ENCODE measurements at regions not wholly inside any gene's neighbourhood (a gene's known extent, or its start where the extent isn't known, plus 50 kb on each side); places are given as distances from the start of the nearest gene placed in this dataset.

DNA sequence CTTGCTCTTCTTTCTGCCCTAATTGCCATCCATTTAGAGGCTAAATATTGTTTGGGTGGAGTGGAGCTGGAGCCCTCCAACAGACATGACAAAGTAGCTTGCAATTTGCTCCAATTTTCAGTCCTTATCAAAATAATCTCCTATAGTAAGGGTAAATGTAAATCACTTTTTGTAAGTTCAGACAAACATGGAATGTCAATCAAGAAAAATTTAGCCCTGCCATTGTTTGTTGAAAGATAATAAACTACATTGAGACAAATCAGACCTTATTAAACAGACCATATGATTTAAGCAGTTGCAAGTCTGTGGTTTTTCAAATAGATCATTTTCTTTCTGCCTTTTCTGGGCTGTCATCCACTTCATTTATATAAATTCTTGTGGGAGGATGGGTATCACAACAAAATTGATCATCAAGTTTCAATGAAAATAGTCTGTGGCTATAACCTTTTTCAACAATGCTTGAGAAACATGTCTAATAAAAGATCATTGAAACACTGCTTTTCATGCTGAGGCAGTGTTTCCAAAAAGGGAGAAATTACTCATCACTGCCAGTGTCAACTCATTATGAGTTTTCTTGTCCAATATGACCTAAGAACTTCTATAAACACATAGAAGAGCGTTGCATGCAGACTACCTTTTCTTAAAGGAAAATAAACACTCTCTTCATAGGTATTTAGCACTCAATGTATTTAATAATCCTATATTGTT, 1152.0 kb upstream of the B3GALT2 start:
- no peak for DNase-seq
- Histone ChIP-seq H3K4me3 (no peak overlapping the region), H3K4me2 (no peak overlapping the region), H2AFZ (no peak overlapping the region), H4K20me1 (ENCODE audit: insufficient read depth) (no peaks in the 10 kb centered on the region), H3K27me3 (ENCODE audit: insufficient read depth, low read depth) (no peaks in the 10 kb centered on the region), H3F3A (ENCODE audit: insufficient read depth, low read depth) (no peaks in the 10 kb centered on the region), H3K36me3 (ENCODE audit: low read depth) (no peaks in the 10 kb centered on the region), H3K9me2 (ENCODE audit: insufficient read depth) (no peaks in the 10 kb centered on the region), H3K4me1 (replicated peaks; ENCODE audit: insufficient read depth) (no peaks in the 10 kb centered on the region), H3K79me2 (ENCODE audit: low read depth) (no peaks in the 10 kb centered on the region), H3K9me3 (ENCODE audit: insufficient read depth, low read depth) (no peaks in the 10 kb centered on the region), H3K27ac (no peak overlapping the region)
- ChIA-PET CTCF (no interaction called here), POLR2A (ENCODE audit: unreplicated experiment) (no interaction called here)
- TF ChIP-seq EZH2 (IDR thresholded peaks at IDR 0.05; ENCODE audit: low read depth), result no peak
- TF ChIP-seq, protein P1, sequence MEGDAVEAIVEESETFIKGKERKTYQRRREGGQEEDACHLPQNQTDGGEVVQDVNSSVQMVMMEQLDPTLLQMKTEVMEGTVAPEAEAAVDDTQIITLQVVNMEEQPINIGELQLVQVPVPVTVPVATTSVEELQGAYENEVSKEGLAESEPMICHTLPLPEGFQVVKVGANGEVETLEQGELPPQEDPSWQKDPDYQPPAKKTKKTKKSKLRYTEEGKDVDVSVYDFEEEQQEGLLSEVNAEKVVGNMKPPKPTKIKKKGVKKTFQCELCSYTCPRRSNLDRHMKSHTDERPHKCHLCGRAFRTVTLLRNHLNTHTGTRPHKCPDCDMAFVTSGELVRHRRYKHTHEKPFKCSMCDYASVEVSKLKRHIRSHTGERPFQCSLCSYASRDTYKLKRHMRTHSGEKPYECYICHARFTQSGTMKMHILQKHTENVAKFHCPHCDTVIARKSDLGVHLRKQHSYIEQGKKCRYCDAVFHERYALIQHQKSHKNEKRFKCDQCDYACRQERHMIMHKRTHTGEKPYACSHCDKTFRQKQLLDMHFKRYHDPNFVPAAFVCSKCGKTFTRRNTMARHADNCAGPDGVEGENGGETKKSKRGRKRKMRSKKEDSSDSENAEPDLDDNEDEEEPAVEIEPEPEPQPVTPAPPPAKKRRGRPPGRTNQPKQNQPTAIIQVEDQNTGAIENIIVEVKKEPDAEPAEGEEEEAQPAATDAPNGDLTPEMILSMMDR (conservative IDR thresholded peaks at IDR 0.05), result no peak
- intact Hi-C loops (cut with micrococcal nuclease; ENCODE audit: unreplicated experiment), result no loop called here
- BruUV-seq (replicated peaks), result no TSS peak

DNA sequence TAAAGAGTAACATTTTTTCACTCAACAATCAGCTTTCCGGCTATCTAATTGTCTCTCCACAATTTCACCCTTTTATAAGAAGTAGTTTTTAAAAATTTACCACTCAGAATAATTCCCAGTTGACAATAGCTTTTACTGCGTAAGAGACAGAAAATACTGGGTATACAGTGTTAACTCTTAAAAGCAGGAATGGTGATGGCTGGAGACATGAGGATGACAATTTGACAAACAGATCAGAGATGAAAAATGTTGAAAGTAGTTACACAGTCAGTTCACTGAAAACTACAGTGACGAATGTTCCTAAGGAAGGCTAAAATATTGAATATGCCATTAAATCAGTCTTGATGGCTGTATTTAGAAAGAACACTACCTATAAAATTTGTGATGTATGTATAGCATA, 1146.8 kb upstream of the B3GALT2 start:
- H2AFZ ChIP-seq, result no peak overlapping the region
- no peaks in the 10 kb centered on the region for H3K36me3 ChIP-seq (ENCODE audit: low read depth)
- no peak overlapping the region for H3K4me2 ChIP-seq
- no peaks in the 10 kb centered on the region for H3K27me3 ChIP-seq (ENCODE audit: insufficient read depth, low read depth)
- H3K9me2 ChIP-seq (ENCODE audit: insufficient read depth), result no peaks in the 10 kb centered on the region
- no peaks in the 10 kb centered on the region for H3K4me1 ChIP-seq (replicated peaks; ENCODE audit: insufficient read depth)
- no peak for DNase-seq
- H3K4me3 ChIP-seq, result no peak overlapping the region
- intact Hi-C loops (cut with micrococcal nuclease; ENCODE audit: unreplicated experiment), result no loop called here
- H4K20me1 ChIP-seq (ENCODE audit: insufficient read depth), result no peaks in the 10 kb centered on the region
- no peaks in the 10 kb centered on the region for H3K79me2 ChIP-seq (ENCODE audit: low read depth)
- CTCF ChIA-PET, result no interaction called here
- BruUV-seq (replicated peaks), result no TSS peak
- H3F3A ChIP-seq (ENCODE audit: insufficient read depth, low read depth), result no peaks in the 10 kb centered on the region
- no peak overlapping the region for H3K27ac ChIP-seq
- TF ChIP-seq, protein P1 (conservative IDR thresholded peaks at IDR 0.05), result no peak
- TF ChIP-seq EZH2 (IDR thresholded peaks at IDR 0.05; ENCODE audit: low read depth), result no peak
- POLR2A ChIA-PET (ENCODE audit: unreplicated experiment), result no interaction called here
- H3K9me3 ChIP-seq (ENCODE audit: insufficient read depth, low read depth), result no peaks in the 10 kb centered on the region

- H3K36me3 ChIP-seq (ENCODE audit: low read depth), result no peaks in the 10 kb centered on the region
- H3K4me2 ChIP-seq, result no peak overlapping the region
- H3K4me1 ChIP-seq (replicated peaks; ENCODE audit: insufficient read depth), result no peaks in the 10 kb centered on the region
- no TSS peak for BruUV-seq (replicated peaks)
- H3K27me3 ChIP-seq (ENCODE audit: insufficient read depth, low read depth), result no peaks in the 10 kb centered on the region
- no peak for DNase-seq
- no peak overlapping the region for H3K4me3 ChIP-seq
- no peaks in the 10 kb centered on the region for H4K20me1 ChIP-seq (ENCODE audit: insufficient read depth)
- POLR2A ChIA-PET (ENCODE audit: unreplicated experiment), result no interaction called here
- TF ChIP-seq, protein P1 (conservative IDR thresholded peaks at IDR 0.05), result no peak
- no peak for TF ChIP-seq EZH2 (IDR thresholded peaks at IDR 0.05; ENCODE audit: low read depth)
- H3F3A ChIP-seq (ENCODE audit: insufficient read depth, low read depth), result no peaks in the 10 kb centered on the region
- H3K9me2 ChIP-seq (ENCODE audit: insufficient read depth), result no peaks in the 10 kb centered on the region
- no peak overlapping the region for H2AFZ ChIP-seq
- H3K27ac ChIP-seq, result no peak overlapping the region
- CTCF ChIA-PET, result no interaction called here
- H3K79me2 ChIP-seq (ENCODE audit: low read depth), result no peaks in the 10 kb centered on the region
- intact Hi-C loops (cut with micrococcal nuclease; ENCODE audit: unreplicated experiment), result no loop called here
- H3K9me3 ChIP-seq (ENCODE audit: insufficient read depth, low read depth), result no peaks in the 10 kb centered on the region
Observed at GRCh38 chr1:194331758-194332157, 1145.3 kb upstream of the B3GALT2 start.

All from PC-9 (cell line).